ENCODE measurements at regions not wholly inside any gene's neighbourhood (a gene's known extent, or its start where the extent isn't known, plus 50 kb on each side); places are given as distances from the start of the nearest gene placed in this dataset.
A peak's percentile ranks its signal among the peaks of the same experiment; 100 is the strongest.
"Not testable (repeated sequence)": the region's sequence is repeated elsewhere in the genome, so short reads cannot be mapped to it uniquely, and the experiment has no call there.

- no peak for DNase-seq
Measured at GRCh38 chr7:56291-56913, 136.0 kb upstream of the FAM20C start.

DNA sequence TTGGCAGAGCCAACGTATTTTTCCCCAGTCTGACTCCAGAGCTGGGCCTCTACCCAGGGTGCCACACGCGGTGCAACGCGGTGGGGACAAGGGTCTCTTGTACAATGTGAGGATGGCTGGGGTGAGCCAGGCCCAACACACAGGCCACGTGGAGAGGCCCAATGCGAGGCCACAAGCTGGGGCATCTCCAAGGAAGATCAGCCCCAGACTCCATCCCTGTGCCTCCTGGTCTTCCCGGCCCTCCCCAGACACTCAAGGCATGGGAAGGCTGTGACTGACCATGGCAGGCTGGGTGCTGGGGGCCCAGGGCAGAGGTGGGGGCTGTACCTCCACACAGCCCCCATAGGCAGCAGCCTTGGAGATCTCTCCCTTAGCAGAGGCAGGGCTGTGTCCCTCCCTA lies 135.3 kb upstream of the FAM20C start:
- DNase-seq: no peak

GRCh38 chr7:57482-58255 lies 134.7 kb upstream of the FAM20C start:
- DNase-seq: no peak

DNA sequence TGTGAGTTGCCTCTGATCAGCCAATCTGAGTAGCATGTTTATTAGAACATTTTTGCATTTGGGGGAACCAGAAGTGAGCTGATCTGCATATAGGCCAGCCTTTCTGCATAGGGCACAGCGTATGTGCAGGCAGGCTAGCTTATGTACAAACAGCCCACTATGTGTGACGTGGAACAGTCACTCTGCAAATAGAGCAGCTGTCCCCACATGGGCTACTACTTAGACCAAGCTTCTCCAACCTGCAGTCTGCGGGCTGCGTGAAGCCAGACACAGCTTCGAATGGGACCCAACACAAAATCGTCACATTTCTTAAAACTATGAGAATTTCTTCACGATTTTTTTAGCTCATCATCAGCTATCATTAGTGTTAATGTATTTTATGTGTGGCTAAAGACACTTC lies 134.1 kb upstream of the FAM20C start:
- no peak for DNase-seq

DNA sequence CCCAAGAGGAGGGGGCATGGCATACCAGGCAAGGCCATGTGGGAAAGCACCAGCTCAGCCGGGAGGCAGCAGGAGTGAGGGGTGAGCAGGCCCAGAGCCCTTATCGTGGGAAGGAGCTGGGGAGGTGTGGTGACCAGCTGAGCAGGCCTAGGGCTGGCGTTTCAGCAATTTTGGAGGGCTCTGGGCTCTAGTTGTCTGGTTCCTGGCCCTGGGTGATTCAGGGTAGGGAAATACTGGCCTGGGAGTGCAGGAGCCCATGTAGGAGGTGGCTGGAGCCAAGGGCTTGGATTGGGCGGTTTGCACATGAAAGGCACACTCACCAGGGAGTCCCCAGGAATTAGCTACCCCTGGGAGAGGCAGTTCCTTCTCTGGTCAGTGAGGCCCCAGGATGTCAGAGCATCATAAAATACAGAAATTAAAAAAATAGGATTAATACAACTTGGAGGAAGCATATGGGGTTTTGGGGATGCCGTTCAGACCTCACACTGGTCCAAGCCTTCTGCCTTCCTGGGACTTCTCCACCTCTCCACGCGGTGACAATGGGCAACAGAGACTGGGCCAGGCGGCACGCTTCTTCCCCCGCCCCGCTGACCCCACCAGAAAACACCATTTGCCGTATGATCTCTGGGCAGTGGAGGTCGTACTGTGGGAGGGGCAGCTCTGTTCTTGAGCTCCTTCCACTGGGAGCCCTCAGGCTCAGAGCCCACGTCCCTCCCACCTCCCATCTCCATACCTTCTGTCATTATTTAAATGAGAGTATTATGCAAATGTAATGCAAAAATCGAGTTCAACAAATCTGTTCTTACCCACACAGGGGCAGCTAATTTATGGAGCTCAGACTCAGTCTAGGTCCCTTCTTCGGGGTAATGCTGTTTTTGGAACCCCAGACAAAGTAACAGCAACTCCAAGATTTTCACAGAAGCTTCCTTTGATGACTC lies 133.0 kb upstream of the FAM20C start:
- DNase-seq: no peak

- no peak for DNase-seq
Measured at GRCh38 chr7:60017-60675, 132.2 kb upstream of the FAM20C start.

- DNase-seq: no peak
Measured at GRCh38 chr7:60706-61105, 131.7 kb upstream of the FAM20C start.

DNA sequence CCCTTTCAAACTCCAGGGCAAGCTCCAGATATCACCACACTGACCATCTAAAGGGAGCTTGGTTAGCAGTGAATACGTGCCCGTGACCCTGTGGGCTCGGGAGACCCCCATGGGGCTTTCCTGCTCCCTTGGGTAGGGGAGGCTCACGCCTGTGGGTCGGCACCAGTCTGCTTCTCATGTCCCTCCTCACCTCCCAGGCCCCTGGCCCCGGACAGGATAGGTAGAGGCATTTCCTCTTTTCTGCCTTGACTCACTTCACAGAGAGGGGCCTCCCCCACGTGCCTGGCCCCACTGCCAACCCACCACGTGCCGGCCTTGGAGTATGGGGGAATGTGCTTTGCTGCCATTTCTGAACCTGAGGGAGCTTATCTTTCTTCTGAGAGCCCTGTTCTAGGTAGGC lies 131.3 kb upstream of the FAM20C start:
- DNase-seq: no peak

DNA sequence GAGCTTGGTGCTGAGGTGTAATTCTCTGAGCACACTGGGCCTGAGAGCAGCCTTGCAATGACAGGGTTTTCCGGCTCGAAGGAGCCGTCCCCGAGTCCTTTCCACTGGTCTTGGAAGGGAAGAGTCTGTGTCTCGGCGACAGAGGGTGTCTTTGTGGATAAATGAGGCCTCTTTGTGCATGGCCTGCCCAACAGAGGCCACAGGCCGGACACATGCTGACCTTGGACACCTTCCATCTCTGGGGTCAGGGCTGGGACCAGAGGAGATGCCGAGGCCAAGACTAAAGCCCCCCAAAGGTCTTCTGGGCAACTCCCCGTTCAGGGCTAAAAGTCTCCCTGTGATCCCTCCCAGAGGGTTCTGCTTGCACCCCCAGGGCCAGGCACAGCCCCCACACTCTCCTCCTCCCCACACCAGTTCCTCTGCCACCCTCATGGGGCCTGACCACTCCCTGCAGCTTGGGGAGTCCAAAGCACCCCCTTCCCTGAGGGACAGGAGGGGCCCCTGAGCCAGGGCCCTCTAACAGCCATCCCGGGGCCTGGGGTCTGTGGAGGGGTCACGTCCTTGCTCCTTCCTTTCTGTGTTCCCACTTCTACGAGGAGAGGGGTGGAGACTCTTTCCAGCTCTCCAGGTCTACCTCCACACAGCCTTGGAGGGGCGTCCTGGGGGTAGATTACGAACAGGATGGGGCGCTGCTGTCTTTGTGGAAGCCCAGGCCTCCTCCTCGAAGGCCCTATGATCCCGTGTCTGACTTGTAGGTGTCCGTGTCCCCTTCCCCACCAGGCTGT lies 130.6 kb upstream of the FAM20C start:
- DNase-seq: no peak

GRCh38 chr7:62361-63116 lies 129.8 kb upstream of the FAM20C start:
- DNase-seq: no peak

DNA sequence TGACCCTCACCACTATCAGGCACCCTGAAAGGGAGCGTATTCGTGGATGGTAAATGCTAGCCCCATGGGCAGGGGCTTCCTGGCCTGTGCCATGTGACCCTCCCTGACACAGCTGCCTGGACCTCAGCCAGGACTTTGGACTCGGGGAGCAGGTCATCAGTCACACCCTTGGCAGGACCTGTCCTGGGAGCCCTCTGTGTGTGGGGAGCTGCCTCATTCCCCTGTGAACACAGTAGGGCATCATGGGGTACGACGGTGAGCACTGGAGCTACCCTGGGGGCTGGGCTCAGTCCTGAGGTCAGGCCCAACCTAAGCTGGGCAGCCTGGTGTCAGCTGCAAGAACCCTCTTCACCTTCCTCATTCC lies 129.3 kb upstream of the FAM20C start:
- no peak for DNase-seq

DNA sequence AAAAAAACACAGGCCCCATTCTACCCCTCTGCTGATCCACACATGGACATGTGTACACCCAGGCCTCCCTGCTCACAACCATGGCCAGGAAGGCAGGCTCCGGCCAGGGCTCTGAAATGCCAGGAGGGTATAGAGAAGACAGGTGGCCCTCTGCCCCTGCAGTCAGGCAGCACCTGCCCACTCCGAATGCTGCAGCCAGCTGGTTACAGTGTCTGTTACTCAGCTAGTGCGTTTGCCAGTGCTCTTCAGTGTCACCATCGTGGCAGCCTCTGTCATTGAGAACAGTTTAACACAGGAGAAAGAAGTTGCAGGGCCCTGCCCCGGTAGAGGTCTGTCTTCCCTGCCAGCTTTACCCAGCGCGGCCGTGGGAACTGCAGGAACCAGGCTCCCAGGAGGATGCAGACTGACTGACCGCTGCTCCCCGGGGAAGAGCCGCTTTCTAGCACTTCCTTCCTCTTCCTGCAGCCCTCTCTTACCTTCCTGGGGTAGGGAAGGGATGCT lies 128.8 kb upstream of the FAM20C start:
- DNase-seq: no peak

DNA sequence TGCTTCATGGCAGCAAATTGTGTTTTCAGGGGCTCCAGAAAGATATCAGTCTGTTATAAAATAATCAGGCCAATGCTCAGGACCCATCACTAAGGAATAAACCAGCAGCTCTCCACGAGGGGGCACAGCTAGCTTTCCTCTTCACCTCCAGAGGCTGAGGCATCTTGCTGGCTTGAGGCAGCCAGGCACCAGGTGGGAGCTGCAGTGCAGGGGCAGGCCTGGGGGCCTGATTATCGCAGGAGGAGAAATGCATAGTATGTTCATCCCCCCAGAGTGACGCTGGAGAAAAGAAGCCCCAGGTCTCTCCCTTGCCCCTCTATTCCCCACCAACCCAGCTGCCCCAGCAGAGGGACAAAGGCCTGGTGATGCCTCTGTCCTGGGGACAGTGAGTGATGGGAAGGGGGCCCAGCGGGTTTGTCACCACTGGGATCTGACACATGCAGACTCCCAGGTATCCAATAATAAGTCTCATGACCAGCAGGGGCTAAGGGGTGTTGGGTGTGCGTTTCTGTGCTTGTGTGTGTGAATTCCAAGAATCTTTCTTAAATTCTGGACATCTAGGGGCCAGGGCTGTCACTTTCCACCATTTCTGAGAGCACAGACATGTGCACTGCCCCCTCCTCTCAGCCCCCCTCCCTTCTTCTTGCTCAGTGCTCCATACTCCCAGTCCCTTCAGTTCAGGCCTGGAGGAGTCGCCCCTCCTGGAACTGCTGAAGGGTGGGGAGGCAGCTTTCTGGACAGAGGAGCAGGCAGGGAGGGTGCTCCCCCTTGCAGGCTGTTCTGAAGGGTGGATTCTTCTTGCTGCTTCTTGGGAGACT lies 128.1 kb upstream of the FAM20C start:
- peak; percentile 81 for DNase-seq

DNA sequence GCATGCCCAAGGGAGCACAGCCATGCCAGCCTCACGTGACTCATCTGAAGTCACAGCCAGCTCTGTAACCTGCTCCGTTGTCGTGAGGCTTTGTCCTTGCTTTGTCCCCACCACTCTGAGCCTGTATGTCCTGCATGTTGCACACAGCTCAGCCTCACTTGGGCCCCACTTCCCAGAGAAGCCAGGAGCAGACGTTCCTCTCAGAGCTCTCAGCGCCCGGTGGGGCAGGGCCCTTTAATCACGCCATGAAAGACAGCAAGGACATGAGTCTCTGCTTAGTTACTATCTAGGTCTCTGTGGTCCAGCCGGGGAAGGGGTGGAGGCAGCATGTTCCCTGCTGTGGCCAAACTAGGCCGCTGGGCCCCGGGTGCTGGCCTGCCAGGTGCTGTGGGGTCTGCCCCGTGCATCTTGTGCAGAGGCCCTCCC lies 127.4 kb upstream of the FAM20C start:
- DNase-seq: no peak

DNA sequence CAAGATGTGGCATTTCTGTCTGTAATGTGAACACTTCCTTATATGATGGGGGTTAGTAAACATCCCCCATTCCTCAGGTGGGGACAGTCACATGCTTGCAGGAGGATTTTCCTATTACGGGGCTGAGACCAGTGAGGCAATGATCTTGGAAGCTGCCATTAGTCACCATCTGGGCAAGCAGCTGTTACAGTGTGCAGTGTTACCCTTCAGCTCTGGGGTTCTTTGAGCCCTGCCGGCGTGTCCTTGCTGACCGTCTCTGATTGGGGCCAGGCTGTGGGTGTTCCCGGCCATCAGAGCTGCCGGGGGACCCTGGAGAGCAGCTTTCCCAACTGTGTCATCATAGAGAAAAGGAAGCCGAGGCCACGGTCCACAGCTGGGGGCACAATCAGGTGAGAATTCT lies 126.8 kb upstream of the FAM20C start:
- no peak for DNase-seq

GRCh38 chr7:66296-66695 lies 126.1 kb upstream of the FAM20C start:
- no peak for DNase-seq

DNA sequence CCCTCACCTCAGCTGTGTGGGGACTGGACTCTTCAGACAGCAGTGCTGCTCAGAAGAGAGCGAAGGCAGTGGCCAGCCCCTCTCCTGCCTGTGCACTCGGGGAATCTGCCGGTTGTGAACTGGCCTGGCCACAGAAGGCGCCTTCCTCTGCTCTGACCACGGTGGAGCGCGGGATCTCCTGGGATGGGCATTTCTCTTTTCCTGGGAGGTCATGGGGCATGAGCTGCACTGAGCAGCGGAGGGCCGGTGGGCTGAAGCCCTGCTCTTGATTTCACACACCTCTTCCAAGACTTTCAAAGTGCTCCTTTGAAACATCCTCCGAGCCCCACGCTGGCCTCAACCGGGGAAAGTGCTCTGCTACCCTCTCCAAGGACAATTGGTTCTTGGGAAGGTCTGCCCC lies 125.6 kb upstream of the FAM20C start:
- no peak for DNase-seq

- no peak for DNase-seq
Measured at GRCh38 chr7:67661-68395, 124.5 kb upstream of the FAM20C start.

GRCh38 chr7:68629-69028 lies 123.7 kb upstream of the FAM20C start:
- DNase-seq: no peak

GRCh38 chr7:69052-69451 lies 123.3 kb upstream of the FAM20C start:
- not testable (repeated sequence) for DNase-seq

Data from NCI-H1092 (cell line).